ENCODE measurements at regions not wholly inside any gene's neighbourhood (a gene's known extent, or its start where the extent isn't known, plus 50 kb on each side); places are given as distances from the start of the nearest gene placed in this dataset.

DNA sequence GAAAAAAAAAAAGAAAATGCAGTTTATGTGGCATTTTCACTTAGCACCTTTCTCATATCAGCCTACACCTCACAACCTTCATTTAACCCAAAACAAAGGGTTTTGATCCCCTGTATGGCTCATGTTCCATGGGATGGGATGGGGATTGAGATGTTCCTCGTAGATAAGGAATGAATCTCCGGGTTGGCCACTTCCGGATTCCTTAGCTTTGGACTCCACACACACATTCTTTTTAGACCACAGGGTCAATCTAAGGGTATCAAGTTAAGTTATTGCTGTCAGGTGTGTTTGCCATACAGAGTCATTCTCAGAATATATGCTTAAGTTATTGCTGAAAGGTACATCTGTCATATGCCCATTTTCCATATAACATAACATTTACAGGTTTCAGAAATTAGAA is 301.4 kb upstream of the TGFBR2 start:
- Histone ChIP-seq H3K27ac (no peak overlapping the region), H3K36me3 (no peaks in the 10 kb centered on the region), H3K27me3 (no peaks in the 10 kb centered on the region), H3K9me3 (no peaks in the 10 kb centered on the region), H3K4me1 (peaks cover 15% of the 10 kb centered on the region), H3K4me3 (no peak overlapping the region)
- TF ChIP-seq POLR2AphosphoS5 (IDR thresholded peaks at IDR 0.05; ENCODE audit: insufficient read depth in 1 of 2, low read depth in 1 of 2) = no peak
- TF ChIP-seq POLR2A (IDR thresholded peaks at IDR 0.05) = no peak
- TF ChIP-seq, protein P1, sequence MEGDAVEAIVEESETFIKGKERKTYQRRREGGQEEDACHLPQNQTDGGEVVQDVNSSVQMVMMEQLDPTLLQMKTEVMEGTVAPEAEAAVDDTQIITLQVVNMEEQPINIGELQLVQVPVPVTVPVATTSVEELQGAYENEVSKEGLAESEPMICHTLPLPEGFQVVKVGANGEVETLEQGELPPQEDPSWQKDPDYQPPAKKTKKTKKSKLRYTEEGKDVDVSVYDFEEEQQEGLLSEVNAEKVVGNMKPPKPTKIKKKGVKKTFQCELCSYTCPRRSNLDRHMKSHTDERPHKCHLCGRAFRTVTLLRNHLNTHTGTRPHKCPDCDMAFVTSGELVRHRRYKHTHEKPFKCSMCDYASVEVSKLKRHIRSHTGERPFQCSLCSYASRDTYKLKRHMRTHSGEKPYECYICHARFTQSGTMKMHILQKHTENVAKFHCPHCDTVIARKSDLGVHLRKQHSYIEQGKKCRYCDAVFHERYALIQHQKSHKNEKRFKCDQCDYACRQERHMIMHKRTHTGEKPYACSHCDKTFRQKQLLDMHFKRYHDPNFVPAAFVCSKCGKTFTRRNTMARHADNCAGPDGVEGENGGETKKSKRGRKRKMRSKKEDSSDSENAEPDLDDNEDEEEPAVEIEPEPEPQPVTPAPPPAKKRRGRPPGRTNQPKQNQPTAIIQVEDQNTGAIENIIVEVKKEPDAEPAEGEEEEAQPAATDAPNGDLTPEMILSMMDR (IDR thresholded peaks at IDR 0.05) = no peak
- no peak for DNase-seq (ENCODE audit: extremely low spot score in 2 of 2)
- intact Hi-C loops (cut with DNase I) = no loop called here

DNA sequence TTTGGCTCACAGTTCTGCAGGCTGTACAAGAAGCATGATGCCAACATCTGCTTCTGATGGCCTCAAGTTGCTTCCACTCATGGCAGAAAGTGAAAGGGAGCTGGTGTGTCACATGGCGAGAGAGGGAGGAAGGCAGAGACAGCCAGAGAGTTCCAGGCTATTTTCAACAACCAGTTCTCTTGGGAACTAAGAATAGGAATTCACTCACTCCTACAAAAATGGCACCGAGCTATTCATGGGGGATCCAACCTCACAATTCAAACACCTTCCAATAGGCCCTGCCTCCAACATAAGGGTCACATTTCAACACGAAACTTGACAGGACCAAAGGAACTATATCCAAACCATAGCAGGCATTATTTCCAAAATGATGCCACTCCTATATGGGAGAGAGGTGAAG is 299.5 kb upstream of the TGFBR2 start:
- DNase-seq (ENCODE audit: extremely low spot score in 2 of 2) = no peak
- Histone ChIP-seq H3K27ac (peak overlapping the region; percentile 3), H3K27me3 (no peaks in the 10 kb centered on the region)

DNA sequence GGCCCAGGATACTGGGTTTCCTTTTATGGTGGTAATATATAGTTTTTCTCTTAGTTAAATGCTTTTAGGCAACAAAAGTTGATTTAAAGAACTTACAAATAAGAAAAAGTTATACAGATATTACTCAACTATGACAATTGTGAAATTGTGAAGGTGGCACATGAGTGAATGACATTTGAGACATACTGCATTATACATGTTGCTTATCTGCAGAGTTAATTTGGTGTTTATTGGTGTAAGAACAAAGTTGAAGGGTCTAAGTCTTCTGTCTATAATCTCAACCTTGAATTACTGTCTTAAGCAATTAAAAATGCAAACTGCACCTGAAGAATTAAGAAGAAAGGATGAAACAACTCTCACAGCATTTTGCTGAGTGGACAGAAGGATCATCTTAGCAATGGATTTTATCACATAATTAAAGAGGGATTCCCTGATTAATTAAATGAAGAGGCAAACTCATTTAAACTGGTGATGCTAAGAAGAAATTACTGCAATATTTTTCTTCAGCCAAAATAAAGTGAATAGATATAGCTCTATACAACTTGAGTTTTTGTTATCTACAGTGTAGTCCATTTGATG is 298.9 kb upstream of the TGFBR2 start:
- Histone ChIP-seq H3K27me3 (no peaks in the 10 kb centered on the region), H3K36me3 (no peaks in the 10 kb centered on the region), H3K4me3 (no peak overlapping the region), H3K27ac (peak overlapping the region; percentile 40), H3K4me1 (peaks cover 15% of the 10 kb centered on the region), H3K9me3 (no peaks in the 10 kb centered on the region)
- TF ChIP-seq POLR2AphosphoS5 (IDR thresholded peaks at IDR 0.05; ENCODE audit: insufficient read depth in 1 of 2, low read depth in 1 of 2) (no peak), POLR2A (IDR thresholded peaks at IDR 0.05) (no peak)
- TF ChIP-seq, protein P1 (IDR thresholded peaks at IDR 0.05) = no peak
- intact Hi-C loops (cut with DNase I) = no loop called here
- DNase-seq (ENCODE audit: extremely low spot score in 2 of 2) = no peak

More for the DNA sequence above, 299.5 kb upstream of the TGFBR2 start:
- no peaks in the 10 kb centered on the region for H3K9me3 ChIP-seq
- intact Hi-C loops (cut with DNase I) = no loop called here
- TF ChIP-seq POLR2AphosphoS5 (IDR thresholded peaks at IDR 0.05; ENCODE audit: insufficient read depth in 1 of 2, low read depth in 1 of 2) (no peak), POLR2A (IDR thresholded peaks at IDR 0.05) (no peak)
- TF ChIP-seq, protein P1 (IDR thresholded peaks at IDR 0.05) = no peak
- H3K36me3 ChIP-seq = no peaks in the 10 kb centered on the region
- no peak overlapping the region for H3K4me3 ChIP-seq
- H3K4me1 ChIP-seq = peaks cover 15% of the 10 kb centered on the region

DNA sequence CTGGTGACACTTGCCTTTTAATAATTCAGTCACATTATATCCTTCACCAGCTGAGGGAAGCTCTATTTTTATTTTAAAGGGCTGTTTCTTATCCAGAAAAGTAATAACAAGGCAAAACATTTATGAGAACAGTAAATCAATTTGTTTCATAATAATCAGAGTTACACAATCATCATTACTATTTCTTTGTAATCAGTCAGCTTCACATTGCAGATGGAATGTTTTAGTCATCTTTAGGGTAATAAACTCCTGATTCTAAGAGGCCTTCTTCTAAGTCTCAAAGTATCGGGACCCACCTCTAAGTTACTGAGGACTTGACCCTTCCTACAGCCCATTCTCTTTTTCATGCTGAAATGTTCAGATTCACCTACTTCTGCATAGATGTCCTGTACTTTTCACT is 298.3 kb upstream of the TGFBR2 start:
- Histone ChIP-seq H3K4me1 (peaks cover 15% of the 10 kb centered on the region), H3K4me3 (no peak overlapping the region), H3K27me3 (no peaks in the 10 kb centered on the region), H3K9me3 (no peaks in the 10 kb centered on the region), H3K36me3 (no peaks in the 10 kb centered on the region), H3K27ac (peak overlapping the region; percentile 72)
- DNase-seq (ENCODE audit: extremely low spot score in 2 of 2) = no peak
- intact Hi-C loops (cut with DNase I) = no loop called here
- peak in 1 of 2 donors; percentile 53 for TF ChIP-seq POLR2AphosphoS5 (IDR thresholded peaks at IDR 0.05; ENCODE audit: insufficient read depth in 1 of 2, low read depth in 1 of 2)
- TF ChIP-seq, protein P1 (IDR thresholded peaks at IDR 0.05) = no peak
